ENCODE measurements at regions not wholly inside any gene's neighbourhood (a gene's known extent, or its start where the extent isn't known, plus 50 kb on each side); places are given as distances from the start of the nearest gene placed in this dataset.

GRCh38 chr6:14966906-14967711 is 278.8 kb upstream of the JARID2 start:
- WGBS, result 94% methylated on average over 5 of the region's 5 CpGs
- Histone ChIP-seq H3K4me2 (ENCODE audit: low read length, poor library complexity, severe bottlenecking) (no peak overlapping the region), H2AFZ (ENCODE audit: low read depth, low read length) (no peak overlapping the region), H2BK120ac (ENCODE audit: low read depth, low read length) (no peak overlapping the region), H3K79me1 (replicated peaks; ENCODE audit: low read length, poor library complexity, severe bottlenecking) (no peaks in the 10 kb centered on the region), H3K4ac (ENCODE audit: low read depth in 1 of 2, low read length in 2 of 2) (no peak overlapping the region), H4K8ac (ENCODE audit: low read length) (no peak overlapping the region), H3K9me3 (ENCODE audit: control insufficient read depth, low read length) (no peaks in the 10 kb centered on the region), H3K27ac (ENCODE audit: low read length, poor library complexity, severe bottlenecking) (no peak overlapping the region), H3K23ac (ENCODE audit: low read length in 2 of 2) (no peak overlapping the region), H2BK5ac (ENCODE audit: low read depth, low read length, poor library complexity, severe bottlenecking) (no peak overlapping the region), H3K4me3 (ENCODE audit: insufficient read depth in 1 of 2, low read depth in 1 of 2, low read length in 2 of 2) (no peak overlapping the region), H3K9ac (ENCODE audit: low read length) (no peak overlapping the region), H3K14ac (ENCODE audit: low read length in 2 of 2) (no peak overlapping the region), H3K27me3 (ENCODE audit: control insufficient read depth in 1 of 2, insufficient read depth in 1 of 2, low read length in 2 of 2) (no peaks in the 10 kb centered on the region), H4K91ac (ENCODE audit: low read length) (no peak overlapping the region), H3K4me1 (ENCODE audit: control insufficient read depth, insufficient read depth, low read depth, low read length) (no peaks in the 10 kb centered on the region), H2AK5ac (ENCODE audit: low read length, severe bottlenecking) (no peak overlapping the region), H3K18ac (ENCODE audit: low read depth in 1 of 2, low read length in 2 of 2) (no peak overlapping the region), H3K36me3 (ENCODE audit: control insufficient read depth in 1 of 2, insufficient read depth in 2 of 2, low read depth in 1 of 2, low read length in 2 of 2) (no peaks in the 10 kb centered on the region), H2BK12ac (ENCODE audit: low read length in 2 of 2) (no peak overlapping the region), H2BK15ac (ENCODE audit: low read depth, poor library complexity, severe bottlenecking) (no peak overlapping the region)
- no peak for DNase-seq

GRCh38 chr6:14968056-14968637 is 277.7 kb upstream of the JARID2 start:
- H2AFZ ChIP-seq (ENCODE audit: low read depth, low read length), result no peak overlapping the region
- DNase-seq, result no peak
- H2BK120ac ChIP-seq (ENCODE audit: low read depth, low read length), result no peak overlapping the region
- H3K4me1 ChIP-seq (ENCODE audit: control insufficient read depth, insufficient read depth, low read depth, low read length), result no peaks in the 10 kb centered on the region
- H3K23ac ChIP-seq (ENCODE audit: low read length in 2 of 2), result no peak overlapping the region
- no peak overlapping the region for H2BK12ac ChIP-seq (ENCODE audit: low read length in 2 of 2)
- no peak overlapping the region for H2BK5ac ChIP-seq (ENCODE audit: low read depth, low read length, poor library complexity, severe bottlenecking)
- H3K36me3 ChIP-seq (ENCODE audit: control insufficient read depth in 1 of 2, insufficient read depth in 2 of 2, low read depth in 1 of 2, low read length in 2 of 2), result no peaks in the 10 kb centered on the region
- no peak overlapping the region for H4K91ac ChIP-seq (ENCODE audit: low read length)
- H3K27ac ChIP-seq (ENCODE audit: low read length, poor library complexity, severe bottlenecking), result no peak overlapping the region
- H3K79me1 ChIP-seq (replicated peaks; ENCODE audit: low read length, poor library complexity, severe bottlenecking), result no peaks in the 10 kb centered on the region
- no peaks in the 10 kb centered on the region for H3K27me3 ChIP-seq (ENCODE audit: control insufficient read depth in 1 of 2, insufficient read depth in 1 of 2, low read length in 2 of 2)
- WGBS, result 99% methylated on average over 2 of the region's 2 CpGs
- no peak overlapping the region for H3K4ac ChIP-seq (ENCODE audit: low read depth in 1 of 2, low read length in 2 of 2)
- no peak overlapping the region for H3K14ac ChIP-seq (ENCODE audit: low read length in 2 of 2)
- no peak overlapping the region for H3K4me3 ChIP-seq (ENCODE audit: insufficient read depth in 1 of 2, low read depth in 1 of 2, low read length in 2 of 2)
- no peaks in the 10 kb centered on the region for H3K9me3 ChIP-seq (ENCODE audit: control insufficient read depth, low read length)
- no peak overlapping the region for H2BK15ac ChIP-seq (ENCODE audit: low read depth, poor library complexity, severe bottlenecking)
- no peak overlapping the region for H3K4me2 ChIP-seq (ENCODE audit: low read length, poor library complexity, severe bottlenecking)
- no peak overlapping the region for H2AK5ac ChIP-seq (ENCODE audit: low read length, severe bottlenecking)
- no peak overlapping the region for H3K18ac ChIP-seq (ENCODE audit: low read depth in 1 of 2, low read length in 2 of 2)
- no peak overlapping the region for H4K8ac ChIP-seq (ENCODE audit: low read length)
- H3K9ac ChIP-seq (ENCODE audit: low read length), result no peak overlapping the region

- Histone ChIP-seq H2BK5ac (ENCODE audit: low read depth, low read length, poor library complexity, severe bottlenecking) (no peak overlapping the region), H3K4me2 (ENCODE audit: low read length, poor library complexity, severe bottlenecking) (no peak overlapping the region), H2AK5ac (ENCODE audit: low read length, severe bottlenecking) (no peak overlapping the region), H2AFZ (ENCODE audit: low read depth, low read length) (no peak overlapping the region), H2BK120ac (ENCODE audit: low read depth, low read length) (no peak overlapping the region), H3K79me1 (replicated peaks; ENCODE audit: low read length, poor library complexity, severe bottlenecking) (no peaks in the 10 kb centered on the region), H4K91ac (ENCODE audit: low read length) (no peak overlapping the region), H3K4ac (ENCODE audit: low read depth in 1 of 2, low read length in 2 of 2) (no peak overlapping the region), H2BK12ac (ENCODE audit: low read length in 2 of 2) (no peak overlapping the region), H3K9me3 (ENCODE audit: control insufficient read depth, low read length) (no peaks in the 10 kb centered on the region), H3K18ac (ENCODE audit: low read depth in 1 of 2, low read length in 2 of 2) (no peak overlapping the region), H3K4me3 (ENCODE audit: insufficient read depth in 1 of 2, low read depth in 1 of 2, low read length in 2 of 2) (no peak overlapping the region), H2BK15ac (ENCODE audit: low read depth, poor library complexity, severe bottlenecking) (no peak overlapping the region), H3K14ac (ENCODE audit: low read length in 2 of 2) (no peak overlapping the region), H3K23ac (ENCODE audit: low read length in 2 of 2) (no peak overlapping the region), H4K8ac (ENCODE audit: low read length) (no peak overlapping the region), H3K27ac (ENCODE audit: low read length, poor library complexity, severe bottlenecking) (no peak overlapping the region), H3K36me3 (ENCODE audit: control insufficient read depth in 1 of 2, insufficient read depth in 2 of 2, low read depth in 1 of 2, low read length in 2 of 2) (no peaks in the 10 kb centered on the region), H3K9ac (ENCODE audit: low read length) (no peak overlapping the region), H3K27me3 (ENCODE audit: control insufficient read depth in 1 of 2, insufficient read depth in 1 of 2, low read length in 2 of 2) (no peaks in the 10 kb centered on the region), H3K4me1 (ENCODE audit: control insufficient read depth, insufficient read depth, low read depth, low read length) (no peaks in the 10 kb centered on the region)
- DNase-seq, result no peak
Observed at GRCh38 chr6:14969126-14969525, 276.7 kb upstream of the JARID2 start.

GRCh38 chr6:14972379-14973067 is 273.3 kb upstream of the JARID2 start:
- no peak overlapping the region for H3K9ac ChIP-seq (ENCODE audit: low read length)
- H3K9me3 ChIP-seq (ENCODE audit: control insufficient read depth, low read length), result no peaks in the 10 kb centered on the region
- H2BK15ac ChIP-seq (ENCODE audit: low read depth, poor library complexity, severe bottlenecking), result no peak overlapping the region
- 97% methylated on average over 4 of the region's 4 CpGs for WGBS
- no peaks in the 10 kb centered on the region for H3K36me3 ChIP-seq (ENCODE audit: control insufficient read depth in 1 of 2, insufficient read depth in 2 of 2, low read depth in 1 of 2, low read length in 2 of 2)
- H3K4me2 ChIP-seq (ENCODE audit: low read length, poor library complexity, severe bottlenecking), result no peak overlapping the region
- no peak overlapping the region for H3K4ac ChIP-seq (ENCODE audit: low read depth in 1 of 2, low read length in 2 of 2)
- no peaks in the 10 kb centered on the region for H3K4me1 ChIP-seq (ENCODE audit: control insufficient read depth, insufficient read depth, low read depth, low read length)
- no peak overlapping the region for H2AK5ac ChIP-seq (ENCODE audit: low read length, severe bottlenecking)
- H3K27me3 ChIP-seq (ENCODE audit: control insufficient read depth in 1 of 2, insufficient read depth in 1 of 2, low read length in 2 of 2), result no peaks in the 10 kb centered on the region
- no peak overlapping the region for H2AFZ ChIP-seq (ENCODE audit: low read depth, low read length)
- no peak for DNase-seq
- H3K18ac ChIP-seq (ENCODE audit: low read depth in 1 of 2, low read length in 2 of 2), result no peak overlapping the region
- H2BK5ac ChIP-seq (ENCODE audit: low read depth, low read length, poor library complexity, severe bottlenecking), result no peak overlapping the region
- no peak overlapping the region for H3K4me3 ChIP-seq (ENCODE audit: insufficient read depth in 1 of 2, low read depth in 1 of 2, low read length in 2 of 2)
- no peak overlapping the region for H4K8ac ChIP-seq (ENCODE audit: low read length)
- no peak overlapping the region for H3K14ac ChIP-seq (ENCODE audit: low read length in 2 of 2)
- no peak overlapping the region for H2BK120ac ChIP-seq (ENCODE audit: low read depth, low read length)
- no peak overlapping the region for H4K91ac ChIP-seq (ENCODE audit: low read length)
- no peak overlapping the region for H2BK12ac ChIP-seq (ENCODE audit: low read length in 2 of 2)
- H3K23ac ChIP-seq (ENCODE audit: low read length in 2 of 2), result no peak overlapping the region
- H3K27ac ChIP-seq (ENCODE audit: low read length, poor library complexity, severe bottlenecking), result no peak overlapping the region
- H3K79me1 ChIP-seq (replicated peaks; ENCODE audit: low read length, poor library complexity, severe bottlenecking), result no peaks in the 10 kb centered on the region

Measured in mesenchymal stem cell (in vitro differentiated cells and primary cell).